ENCODE measurements at regions not wholly inside any gene's neighbourhood (a gene's known extent, or its start where the extent isn't known, plus 50 kb on each side); places are given as distances from the start of the nearest gene placed in this dataset.

GRCh38 chr3:188047536-188047935 is 106.4 kb upstream of the LPP start:
- no peaks in the 10 kb centered on the region for H3K4me1 ChIP-seq (ENCODE audit: control insufficient read depth in 1 of 2, insufficient read depth in 2 of 2, low read length in 2 of 2)
- no peaks in the 10 kb centered on the region for H3K36me3 ChIP-seq (ENCODE audit: control insufficient read depth in 1 of 2, insufficient read depth in 2 of 2, low read length in 1 of 2)
- WGBS, 2 donors = 73 to 86% methylated on average over 1 of the region's 1 CpG
- H3K27ac ChIP-seq (ENCODE audit: low read depth in 1 of 2, low read length in 2 of 2) = no peak overlapping the region
- ATAC-seq (ENCODE audit: low FRiP score) (no peak), DNase-seq (no peak)
- no peaks in the 10 kb centered on the region for H3K9me3 ChIP-seq (ENCODE audit: control insufficient read depth, low read length)
- no peak overlapping the region for H3K4me3 ChIP-seq (ENCODE audit: low read length in 2 of 2)
- intact Hi-C loops (cut with DNase I) = no loop called here
- no peaks in the 10 kb centered on the region for H3K27me3 ChIP-seq (ENCODE audit: control insufficient read depth in 1 of 2, insufficient read depth in 2 of 2, low read length in 1 of 2)

GRCh38 chr3:188049606-188050530 is 104.1 kb upstream of the LPP start:
- Histone ChIP-seq H3K27me3 (ENCODE audit: control insufficient read depth in 1 of 2, insufficient read depth in 2 of 2, low read length in 1 of 2) (no peaks in the 10 kb centered on the region), H3K9me3 (ENCODE audit: control insufficient read depth, low read length) (no peaks in the 10 kb centered on the region), H3K4me1 (ENCODE audit: control insufficient read depth in 1 of 2, insufficient read depth in 2 of 2, low read length in 2 of 2) (no peaks in the 10 kb centered on the region), H3K4me3 (ENCODE audit: low read length in 2 of 2) (no peak overlapping the region), H3K36me3 (ENCODE audit: control insufficient read depth in 1 of 2, insufficient read depth in 2 of 2, low read length in 1 of 2) (no peaks in the 10 kb centered on the region), H3K27ac (ENCODE audit: low read depth in 1 of 2, low read length in 2 of 2) (peak overlapping the region in 1 of 2 donors; percentile 37)
- 71% methylated on average over 10 of the region's 10 CpGs for WGBS, 2 donors
- DNase-seq (no peak), ATAC-seq (ENCODE audit: low FRiP score) (no peak)
- intact Hi-C loops (cut with DNase I) = loop anchor here (5.0 to 10.0 kb wide), 8 partner anchors 102 to 905 kb away; partner anchors contain the start of genes BCL6 (in 2 of the 2) and LPP (in 2 of the 2)

GRCh38 chr3:188051801-188052168 is 102.2 kb upstream of the LPP start:
- no peaks in the 10 kb centered on the region for H3K9me3 ChIP-seq (ENCODE audit: control insufficient read depth, low read length)
- 1 to 10% methylated on average over 8 of the region's 8 CpGs for WGBS, 2 donors
- DNase-seq (peak; percentile 75 to 86), ATAC-seq (ENCODE audit: low FRiP score) (peak; percentile 82)
- H3K4me3 ChIP-seq (ENCODE audit: low read length in 2 of 2) = no peak overlapping the region
- H3K27ac ChIP-seq (ENCODE audit: low read depth in 1 of 2, low read length in 2 of 2) = peak overlapping the region; percentile 67 to 95
- no peaks in the 10 kb centered on the region for H3K27me3 ChIP-seq (ENCODE audit: control insufficient read depth in 1 of 2, insufficient read depth in 2 of 2, low read length in 1 of 2)
- no peaks in the 10 kb centered on the region for H3K4me1 ChIP-seq (ENCODE audit: control insufficient read depth in 1 of 2, insufficient read depth in 2 of 2, low read length in 2 of 2)
- H3K36me3 ChIP-seq (ENCODE audit: control insufficient read depth in 1 of 2, insufficient read depth in 2 of 2, low read length in 1 of 2) = no peaks in the 10 kb centered on the region
- intact Hi-C loops (cut with DNase I) = loop anchor here (5.0 to 10.0 kb wide), 8 partner anchors 101 to 903 kb away; partner anchors contain the start of genes BCL6 (in 2 of the 2) and LPP (in 2 of the 2)

GRCh38 chr3:188052169-188053035 is 101.6 kb upstream of the LPP start:
- Histone ChIP-seq H3K36me3 (ENCODE audit: control insufficient read depth in 1 of 2, insufficient read depth in 2 of 2, low read length in 1 of 2) (no peaks in the 10 kb centered on the region), H3K4me3 (ENCODE audit: low read length in 2 of 2) (no peak overlapping the region), H3K9me3 (ENCODE audit: control insufficient read depth, low read length) (no peaks in the 10 kb centered on the region), H3K27ac (ENCODE audit: low read depth in 1 of 2, low read length in 2 of 2) (peak overlapping the region; percentile 72 to 89), H3K27me3 (ENCODE audit: control insufficient read depth in 1 of 2, insufficient read depth in 2 of 2, low read length in 1 of 2) (no peaks in the 10 kb centered on the region), H3K4me1 (ENCODE audit: control insufficient read depth in 1 of 2, insufficient read depth in 2 of 2, low read length in 2 of 2) (no peaks in the 10 kb centered on the region)
- intact Hi-C loops (cut with DNase I) = loop anchor here (5.0 to 10.0 kb wide), 8 partner anchors 100 to 902 kb away; partner anchors contain the start of genes BCL6 (in 2 of the 2) and LPP (in 2 of the 2)
- WGBS, 2 donors = 11 to 15% methylated on average over 17 of the region's 17 CpGs
- DNase-seq (peak; percentile 92), ATAC-seq (ENCODE audit: low FRiP score) (peak; percentile 96)

GRCh38 chr3:188053036-188053340 is 101.0 kb upstream of the LPP start:
- Histone ChIP-seq H3K36me3 (ENCODE audit: control insufficient read depth in 1 of 2, insufficient read depth in 2 of 2, low read length in 1 of 2) (no peaks in the 10 kb centered on the region), H3K27ac (ENCODE audit: low read depth in 1 of 2, low read length in 2 of 2) (peak overlapping the region; percentile 72 to 89), H3K9me3 (ENCODE audit: control insufficient read depth, low read length) (no peaks in the 10 kb centered on the region), H3K27me3 (ENCODE audit: control insufficient read depth in 1 of 2, insufficient read depth in 2 of 2, low read length in 1 of 2) (no peaks in the 10 kb centered on the region), H3K4me3 (ENCODE audit: low read length in 2 of 2) (no peak overlapping the region), H3K4me1 (ENCODE audit: control insufficient read depth in 1 of 2, insufficient read depth in 2 of 2, low read length in 2 of 2) (no peaks in the 10 kb centered on the region)
- WGBS, 2 donors = 72 to 73% methylated on average over 1 of the region's 1 CpG
- DNase-seq = no peak
- intact Hi-C loops (cut with DNase I) = loop anchor here (5.0 to 10.0 kb wide), 8 partner anchors 99 to 902 kb away; partner anchors contain the start of genes BCL6 (in 2 of the 2) and LPP (in 2 of the 2)
- no peak for ATAC-seq (ENCODE audit: low FRiP score)

- 55 to 60% methylated on average over 10 of the region's 10 CpGs for WGBS, 2 donors
- H3K27ac ChIP-seq (ENCODE audit: low read depth in 1 of 2, low read length in 2 of 2) = peak overlapping the region; percentile 72 to 89
- intact Hi-C loops (cut with DNase I) = loop anchor here (5.0 to 10.0 kb wide), 8 partner anchors 98 to 901 kb away; partner anchors contain the start of genes BCL6 (in 2 of the 2) and LPP (in 2 of the 2)
Measured at GRCh38 chr3:188053710-188054380, 100.1 kb upstream of the LPP start.

GRCh38 chr3:188054541-188054940 is 99.4 kb upstream of the LPP start:
- intact Hi-C loops (cut with DNase I) = loop anchor here (5.0 to 10.0 kb wide), 8 partner anchors 98 to 900 kb away; partner anchors contain the start of genes BCL6 (in 2 of the 2) and LPP (in 2 of the 2)
- 83 to 85% methylated on average over 4 of the region's 4 CpGs for WGBS, 2 donors
- peak overlapping the region; percentile 22 to 37 for H3K27ac ChIP-seq (ENCODE audit: low read depth in 1 of 2, low read length in 2 of 2)
- no peaks in the 10 kb centered on the region for H3K27me3 ChIP-seq (ENCODE audit: control insufficient read depth in 1 of 2, insufficient read depth in 2 of 2, low read length in 1 of 2)
- H3K36me3 ChIP-seq (ENCODE audit: control insufficient read depth in 1 of 2, insufficient read depth in 2 of 2, low read length in 1 of 2) = no peaks in the 10 kb centered on the region
- ATAC-seq (ENCODE audit: low FRiP score) (no peak), DNase-seq (no peak)
- H3K4me1 ChIP-seq (ENCODE audit: control insufficient read depth in 1 of 2, insufficient read depth in 2 of 2, low read length in 2 of 2) = no peaks in the 10 kb centered on the region
- no peaks in the 10 kb centered on the region for H3K9me3 ChIP-seq (ENCODE audit: control insufficient read depth, low read length)
- H3K4me3 ChIP-seq (ENCODE audit: low read length in 2 of 2) = no peak overlapping the region

More at GRCh38 chr3:188053710-188054380, 100.1 kb upstream of the LPP start:
- no peaks in the 10 kb centered on the region for H3K9me3 ChIP-seq (ENCODE audit: control insufficient read depth, low read length)
- no peak for DNase-seq
- H3K36me3 ChIP-seq (ENCODE audit: control insufficient read depth in 1 of 2, insufficient read depth in 2 of 2, low read length in 1 of 2) = no peaks in the 10 kb centered on the region
- H3K4me3 ChIP-seq (ENCODE audit: low read length in 2 of 2) = no peak overlapping the region
- H3K4me1 ChIP-seq (ENCODE audit: control insufficient read depth in 1 of 2, insufficient read depth in 2 of 2, low read length in 2 of 2) = no peaks in the 10 kb centered on the region
- ATAC-seq (ENCODE audit: low FRiP score) = no peak
- H3K27me3 ChIP-seq (ENCODE audit: control insufficient read depth in 1 of 2, insufficient read depth in 2 of 2, low read length in 1 of 2) = no peaks in the 10 kb centered on the region

GRCh38 chr3:188055388-188055787 is 98.6 kb upstream of the LPP start:
- Histone ChIP-seq H3K4me3 (ENCODE audit: low read length in 2 of 2) (no peak overlapping the region), H3K27me3 (ENCODE audit: control insufficient read depth in 1 of 2, insufficient read depth in 2 of 2, low read length in 1 of 2) (no peaks in the 10 kb centered on the region), H3K9me3 (ENCODE audit: control insufficient read depth, low read length) (no peaks in the 10 kb centered on the region), H3K4me1 (ENCODE audit: control insufficient read depth in 1 of 2, insufficient read depth in 2 of 2, low read length in 2 of 2) (no peaks in the 10 kb centered on the region), H3K27ac (ENCODE audit: low read depth in 1 of 2, low read length in 2 of 2) (no peak overlapping the region), H3K36me3 (ENCODE audit: control insufficient read depth in 1 of 2, insufficient read depth in 2 of 2, low read length in 1 of 2) (no peaks in the 10 kb centered on the region)
- intact Hi-C loops (cut with DNase I) = loop anchor here (5.0 to 10.0 kb wide), 3 partner anchors 87 to 899 kb away; no protein-coding TSS in a partner anchor
- WGBS, 2 donors = 91 to 93% methylated on average over 6 of the region's 6 CpGs
- no peak for ATAC-seq (ENCODE audit: low FRiP score)
- no peak for DNase-seq

Measured in aorta (tissue), 5 donors.